ENCODE measurements at regions not wholly inside any gene's neighbourhood (a gene's known extent, or its start where the extent isn't known, plus 50 kb on each side); places are given as distances from the start of the nearest gene placed in this dataset.

DNA sequence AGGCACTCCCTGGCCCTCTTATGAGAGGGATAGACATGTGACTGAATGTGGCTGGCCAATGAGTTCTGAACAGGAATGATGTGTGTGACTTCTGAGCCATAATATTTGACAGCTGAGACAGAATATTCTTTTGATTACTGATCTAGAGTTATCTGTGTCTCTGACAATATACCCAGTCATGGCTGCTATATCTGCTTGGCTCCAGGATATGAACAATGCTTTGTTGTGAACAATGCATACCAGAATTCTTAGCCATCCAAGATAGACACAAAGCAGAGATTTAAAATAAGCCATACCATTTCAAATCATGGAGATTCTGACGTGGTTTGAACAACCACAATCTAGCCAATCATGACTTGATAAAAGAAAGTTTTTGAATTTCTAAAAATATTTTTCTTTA lies 840.3 kb upstream of the SEMA6A start:
- no peak for TF ChIP-seq POLR2A (IDR thresholded peaks at IDR 0.05)
- TF ChIP-seq, protein P1, sequence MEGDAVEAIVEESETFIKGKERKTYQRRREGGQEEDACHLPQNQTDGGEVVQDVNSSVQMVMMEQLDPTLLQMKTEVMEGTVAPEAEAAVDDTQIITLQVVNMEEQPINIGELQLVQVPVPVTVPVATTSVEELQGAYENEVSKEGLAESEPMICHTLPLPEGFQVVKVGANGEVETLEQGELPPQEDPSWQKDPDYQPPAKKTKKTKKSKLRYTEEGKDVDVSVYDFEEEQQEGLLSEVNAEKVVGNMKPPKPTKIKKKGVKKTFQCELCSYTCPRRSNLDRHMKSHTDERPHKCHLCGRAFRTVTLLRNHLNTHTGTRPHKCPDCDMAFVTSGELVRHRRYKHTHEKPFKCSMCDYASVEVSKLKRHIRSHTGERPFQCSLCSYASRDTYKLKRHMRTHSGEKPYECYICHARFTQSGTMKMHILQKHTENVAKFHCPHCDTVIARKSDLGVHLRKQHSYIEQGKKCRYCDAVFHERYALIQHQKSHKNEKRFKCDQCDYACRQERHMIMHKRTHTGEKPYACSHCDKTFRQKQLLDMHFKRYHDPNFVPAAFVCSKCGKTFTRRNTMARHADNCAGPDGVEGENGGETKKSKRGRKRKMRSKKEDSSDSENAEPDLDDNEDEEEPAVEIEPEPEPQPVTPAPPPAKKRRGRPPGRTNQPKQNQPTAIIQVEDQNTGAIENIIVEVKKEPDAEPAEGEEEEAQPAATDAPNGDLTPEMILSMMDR (IDR thresholded peaks at IDR 0.05) = no peak
